ENCODE measurements at regions not wholly inside any gene's neighbourhood (a gene's known extent, or its start where the extent isn't known, plus 50 kb on each side); places are given as distances from the start of the nearest gene placed in this dataset.
"Not testable (repeated sequence)": the region's sequence is repeated elsewhere in the genome, so short reads cannot be mapped to it uniquely, and the experiment has no call there.

DNA sequence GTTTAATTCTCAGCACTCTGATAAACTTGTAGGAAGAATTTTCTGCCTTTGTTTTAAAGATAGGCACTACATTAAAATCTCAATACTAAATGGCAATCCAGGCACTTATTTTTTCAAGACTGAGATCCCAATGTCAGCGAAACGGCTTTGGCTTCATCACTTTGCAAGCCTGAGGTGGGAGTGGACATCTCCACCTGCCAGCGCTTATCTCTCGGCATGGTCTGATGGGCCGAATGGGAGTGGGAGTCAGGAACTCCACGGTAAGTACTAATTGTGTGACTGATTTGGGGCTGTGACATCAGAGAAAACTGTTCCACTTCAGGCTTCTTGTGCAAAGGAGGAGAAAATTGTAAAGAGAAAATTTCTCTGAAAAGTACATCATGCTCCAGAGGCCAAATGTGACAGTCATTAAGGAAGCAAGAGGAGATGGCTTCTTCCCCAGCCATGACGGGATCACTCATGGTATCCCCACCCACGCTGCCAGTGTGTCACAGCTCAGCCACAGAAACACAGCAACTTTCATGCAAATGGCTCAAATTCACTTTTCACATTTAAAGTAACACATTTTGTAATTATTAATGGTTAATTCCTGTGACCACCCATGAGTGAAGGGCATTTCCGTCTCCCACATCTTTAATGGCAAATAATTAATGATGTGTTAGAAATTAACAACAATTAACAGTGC lies 385.5 kb upstream of the HNRNPA3 start:
- DNase-seq: no peak

DNA sequence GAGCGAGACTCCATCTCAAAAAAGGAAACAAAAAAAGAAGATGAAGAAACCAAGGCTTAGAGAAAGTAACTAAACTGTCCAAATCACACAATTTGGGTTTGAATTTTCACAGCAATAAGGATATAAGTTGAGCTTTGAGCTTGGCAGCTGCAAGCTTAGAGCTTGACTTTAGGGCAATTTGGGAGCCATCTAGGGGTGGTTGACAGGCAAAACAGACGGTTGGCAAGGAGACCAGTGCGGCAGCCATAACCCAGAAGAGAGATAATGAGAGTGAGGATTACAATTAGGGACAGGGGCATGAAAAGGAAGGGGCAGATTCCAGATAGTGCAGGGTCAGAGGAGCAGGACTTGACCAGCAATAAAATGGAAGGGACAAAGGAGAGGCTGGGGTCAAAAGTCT lies 382.2 kb upstream of the HNRNPA3 start:
- DNase-seq: peak; percentile 5

DNA sequence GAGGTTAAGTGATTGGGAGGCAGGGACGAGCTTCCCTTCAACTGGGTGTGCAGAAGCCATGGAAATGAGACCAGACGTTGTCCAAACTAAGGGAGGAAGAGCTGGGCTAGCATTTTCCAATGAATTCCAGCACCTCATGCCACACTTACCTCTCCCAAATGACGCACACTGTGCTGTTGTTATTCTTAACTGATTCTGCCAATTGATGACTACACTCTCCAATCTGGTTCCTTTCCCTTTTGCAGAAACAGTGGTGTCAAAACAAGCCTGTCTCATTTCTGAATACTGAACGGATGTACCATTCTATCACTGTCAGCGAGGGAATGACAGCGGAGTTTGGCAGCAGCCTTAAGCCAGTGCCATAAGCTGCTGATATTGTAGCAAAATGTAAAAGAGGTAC lies 380.5 kb upstream of the HNRNPA3 start:
- DNase-seq: no peak

DNA sequence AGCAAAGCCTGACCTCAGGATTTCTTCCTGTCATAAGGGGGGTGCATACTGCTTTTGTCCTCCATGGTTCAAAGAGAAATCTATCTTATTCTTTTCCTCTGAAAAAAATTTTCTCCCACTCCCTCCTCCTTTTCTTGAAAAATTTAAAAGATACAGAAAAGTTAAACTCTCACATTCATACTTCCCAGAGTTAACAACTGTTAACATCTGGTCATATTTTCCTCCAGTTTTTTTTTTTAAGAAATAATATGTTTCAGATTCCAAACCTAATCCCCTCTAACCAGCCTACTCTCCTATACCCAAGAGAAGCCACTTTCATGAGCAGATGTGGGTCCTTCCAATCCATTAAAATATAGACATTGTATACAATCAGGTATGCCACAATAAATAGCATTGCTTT lies 378.9 kb upstream of the HNRNPA3 start:
- no peak for DNase-seq

DNA sequence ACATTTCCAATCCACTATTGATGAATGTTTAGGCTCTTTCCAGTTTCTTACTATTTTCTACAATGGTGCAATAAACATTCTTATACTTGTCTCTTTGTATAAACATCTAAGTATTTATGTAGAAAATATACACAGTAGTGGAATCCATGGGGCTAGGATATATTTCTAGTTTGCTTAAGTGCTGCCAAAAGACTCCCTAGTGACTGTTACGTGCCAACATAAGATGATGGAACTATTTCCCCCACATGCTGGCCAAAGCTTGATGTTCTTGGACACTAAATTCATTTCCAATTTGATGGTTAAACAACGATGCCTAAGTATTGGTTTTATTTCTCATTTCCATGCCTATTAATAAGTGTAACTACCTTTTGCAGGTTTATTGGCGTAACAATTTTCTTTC lies 378.4 kb upstream of the HNRNPA3 start:
- DNase-seq: no peak

GRCh38 chr2:176843208-176843607 lies 369.4 kb upstream of the HNRNPA3 start:
- no peak for DNase-seq

DNA sequence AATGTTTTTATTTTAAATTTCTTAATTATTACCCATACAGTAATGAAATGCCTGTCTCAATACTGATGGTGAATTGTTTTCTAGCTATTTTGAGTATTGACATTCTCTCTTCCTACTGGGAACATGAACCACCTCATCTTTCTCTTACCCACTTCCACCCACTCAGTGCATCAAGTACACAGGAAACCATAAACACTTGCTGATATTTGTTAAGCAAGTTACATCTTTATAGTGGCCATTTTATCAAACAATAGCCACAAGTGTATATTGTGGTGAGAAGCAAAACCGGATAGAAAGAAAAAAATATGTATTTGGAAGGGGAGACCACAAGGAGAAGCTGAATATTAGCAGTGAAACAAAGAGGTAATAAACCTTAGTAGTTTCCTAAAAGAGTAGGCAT lies 368.1 kb upstream of the HNRNPA3 start:
- no peak for DNase-seq

GRCh38 chr2:176845718-176846117 lies 366.9 kb upstream of the HNRNPA3 start:
- DNase-seq: no peak

DNA sequence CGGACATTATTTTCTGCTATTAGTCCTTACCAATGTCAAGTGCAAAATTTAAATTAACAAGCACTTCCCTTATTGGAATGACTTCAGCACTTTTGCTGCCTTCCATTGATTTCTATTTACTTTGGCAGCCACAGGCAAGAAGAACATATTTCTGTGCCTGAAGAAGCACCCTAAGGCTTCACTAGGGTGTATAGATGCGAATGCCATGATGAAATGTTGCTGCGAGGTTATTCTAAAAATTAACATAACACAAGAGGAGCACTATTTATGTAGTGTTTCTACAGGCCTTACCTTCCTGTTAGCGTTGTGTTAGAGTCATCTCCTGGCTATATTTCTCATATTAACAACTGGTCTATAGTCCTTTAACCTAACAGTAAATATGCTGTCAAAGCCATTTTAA lies 365.0 kb upstream of the HNRNPA3 start:
- DNase-seq: no peak

DNA sequence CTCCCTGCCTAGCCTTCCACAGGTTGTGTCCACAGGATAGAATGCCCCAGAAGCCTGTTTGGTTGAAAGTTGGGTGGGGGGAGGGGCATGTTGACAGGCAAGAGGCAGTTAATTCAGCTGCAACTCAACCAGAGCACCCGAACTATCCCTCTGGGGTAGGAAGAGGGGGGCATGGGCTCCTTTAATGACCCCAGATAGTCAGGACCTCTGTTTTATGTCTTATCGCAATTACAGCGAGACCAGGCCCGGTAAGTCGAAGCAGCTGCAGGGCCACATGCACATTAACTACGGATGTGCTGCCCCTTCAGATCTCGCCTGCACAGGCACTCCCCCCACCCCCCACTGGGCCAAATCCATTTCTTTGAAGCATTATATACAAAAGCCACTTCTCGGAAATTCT lies 363.8 kb upstream of the HNRNPA3 start:
- no peak for DNase-seq

GRCh38 chr2:176851200-176851888 lies 361.2 kb upstream of the HNRNPA3 start:
- DNase-seq: no peak

GRCh38 chr2:176851889-176852483 lies 360.6 kb upstream of the HNRNPA3 start:
- DNase-seq: no peak

DNA sequence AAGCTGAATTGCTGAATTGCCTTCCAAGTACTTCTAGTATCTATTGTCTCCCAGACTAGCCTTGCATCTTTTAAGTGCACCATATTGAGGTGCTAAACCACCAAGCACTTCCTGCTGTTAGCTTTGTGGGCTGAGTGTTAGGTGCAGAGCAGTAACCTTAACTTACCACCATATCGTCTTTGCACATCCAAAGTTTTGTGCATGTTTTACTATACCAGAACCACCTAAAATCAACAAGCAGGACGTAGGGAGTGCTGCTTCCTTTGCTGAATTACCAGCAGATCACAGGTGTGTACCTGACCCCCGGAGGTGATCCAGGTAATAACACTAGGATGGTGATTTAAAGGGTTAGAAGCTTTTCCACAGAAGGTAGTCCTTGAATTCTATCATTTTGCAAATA lies 359.9 kb upstream of the HNRNPA3 start:
- peak; percentile 7 for DNase-seq

- no peak for DNase-seq
Measured at GRCh38 chr2:176854062-176854461, 358.5 kb upstream of the HNRNPA3 start.

- DNase-seq: no peak
Measured at GRCh38 chr2:176854878-176855277, 357.7 kb upstream of the HNRNPA3 start.

- no peak for DNase-seq
Measured at GRCh38 chr2:176856683-176857082, 355.9 kb upstream of the HNRNPA3 start.

GRCh38 chr2:176865336-176865735 lies 347.3 kb upstream of the HNRNPA3 start:
- DNase-seq: no peak

DNA sequence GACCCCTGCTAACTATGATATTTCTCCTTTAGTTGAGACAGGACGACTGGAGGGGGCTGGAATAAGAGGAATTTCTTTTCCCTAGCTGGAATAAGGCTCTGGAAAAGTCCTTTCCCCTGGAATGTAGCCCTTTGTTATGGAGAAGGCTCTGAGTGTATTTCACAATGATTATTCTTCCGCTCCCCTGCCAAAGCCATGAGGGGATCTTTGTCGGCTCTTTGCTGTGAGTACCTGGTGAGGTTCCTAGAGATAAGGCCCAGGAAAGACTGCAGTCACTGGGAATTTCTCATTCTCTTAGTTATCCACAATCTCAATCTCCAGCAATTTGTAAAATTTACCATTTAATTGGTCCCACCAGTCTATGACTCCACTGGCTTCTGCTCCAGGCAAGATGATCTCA lies 340.2 kb upstream of the HNRNPA3 start:
- DNase-seq: no peak

- DNase-seq: no peak
Measured at GRCh38 chr2:176873403-176873802, 339.2 kb upstream of the HNRNPA3 start.

GRCh38 chr2:176876493-176877103 lies 336.0 kb upstream of the HNRNPA3 start:
- DNase-seq: no peak

- no peak for DNase-seq
Measured at GRCh38 chr2:176879426-176879995, 333.1 kb upstream of the HNRNPA3 start.

GRCh38 chr2:176882045-176882444 lies 330.5 kb upstream of the HNRNPA3 start:
- not testable (repeated sequence) for DNase-seq

DNA sequence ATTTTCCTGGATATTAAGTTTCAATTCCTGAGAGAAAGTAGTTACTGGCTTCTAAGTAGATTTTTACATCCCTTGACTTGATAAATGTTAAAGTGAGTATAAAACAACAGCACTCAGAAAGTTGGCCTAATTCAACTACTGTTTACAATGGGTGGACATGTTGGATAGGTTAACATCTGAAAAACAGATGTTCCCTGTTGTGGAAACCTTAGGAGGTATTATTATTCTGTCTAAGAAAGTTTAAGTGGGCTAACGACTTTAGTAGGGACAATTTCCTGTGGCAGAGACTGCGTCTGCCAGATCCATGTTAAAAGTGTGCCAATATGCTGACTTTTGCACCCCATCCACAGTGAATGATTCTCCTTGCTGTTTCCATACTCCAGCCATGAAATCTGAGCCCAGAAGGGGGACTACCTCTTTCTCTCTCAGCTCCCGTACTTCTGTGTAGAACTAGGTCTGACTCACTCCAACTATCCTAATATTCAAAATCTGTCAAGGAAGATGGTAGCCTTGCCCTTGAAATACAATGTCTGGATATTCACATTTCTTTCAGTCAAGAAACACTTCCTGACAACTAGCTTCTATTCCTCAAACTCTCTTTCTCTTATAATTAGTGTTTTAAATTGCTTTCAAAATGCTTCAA lies 327.5 kb upstream of the HNRNPA3 start:
- no peak for DNase-seq
